Neuronal stem cell (in vitro differentiated cells): ENCODE measurements at regions not wholly inside any gene's neighbourhood (a gene's known extent, or its start where the extent isn't known, plus 50 kb on each side); places are given as distances from the start of the nearest gene placed in this dataset.

Source experiments
- DNase-seq: peaks from one replicate; pipeline ENCODE4 v3.0.0-alpha.2; 2013; ENCODE audit warnings: low spot score
- H2AFZ ChIP-seq: one replicate; pipeline ENCODE4 v1.6.1; 2013; ENCODE audit warnings: mild to moderate bottlenecking, low read length, inconsistent platforms
- H2AK5ac ChIP-seq: 2 replicates; pipeline ENCODE4 v1.6.1; 2013; ENCODE audit warnings: low read depth, mild to moderate bottlenecking, inconsistent platforms, low read length, moderate library complexity, mixed read lengths
- H2BK120ac ChIP-seq: 2 replicates; pipeline ENCODE4 v1.6.1; 2013; ENCODE audit warnings: low read depth, mild to moderate bottlenecking, inconsistent platforms, low read length, moderate library complexity, mixed read lengths
- H2BK12ac ChIP-seq: one replicate; pipeline ENCODE4 v1.6.1; 2013; ENCODE audit warnings: low read length, inconsistent platforms
- H2BK15ac ChIP-seq: 2 replicates; pipeline ENCODE4 v1.6.1; 2013; ENCODE audit warnings: mild to moderate bottlenecking, low read length, inconsistent platforms, mixed read lengths
- H2BK5ac ChIP-seq: one replicate; pipeline ENCODE4 v1.6.1; 2013; ENCODE audit warnings: inconsistent platforms, mild to moderate bottlenecking, low read length, moderate library complexity
- H3K14ac ChIP-seq: one replicate; pipeline ENCODE4 v1.6.1; 2013; ENCODE audit warnings: low read length, inconsistent platforms
- H3K18ac ChIP-seq: 2 replicates; pipeline ENCODE4 v1.6.1; 2013; ENCODE audit warnings: low read length, inconsistent platforms
- H3K23ac ChIP-seq: 2 replicates; pipeline ENCODE4 v1.6.1; 2013; ENCODE audit warnings: low read depth, mild to moderate bottlenecking, mixed read lengths, low read length, inconsistent platforms; ENCODE audit not compliant: poor library complexity
- H3K27ac ChIP-seq: replicated peaks from 3 replicates; pipeline ENCODE4 v1.5.1; 2013; ENCODE audit warnings: low read length, inconsistent platforms
- H3K27me3 ChIP-seq, 3 experiments: 2 replicates each; pipeline ENCODE4 v1.6.1; 2013; ENCODE audit warnings: low read length in 3 of 3, mild to moderate bottlenecking in 2 of 3, inconsistent platforms in 1 of 3, low read depth in 1 of 3, mixed read lengths in 1 of 3, moderate library complexity in 1 of 3; ENCODE audit not compliant: control insufficient read depth in 3 of 3, insufficient read depth in 3 of 3
- H3K36me3 ChIP-seq, 2 donors: replicated peaks in 1 of 2; 2 replicates each; pipeline ENCODE4 v1.6.1; 2013; ENCODE audit warnings: low read length in 2 of 2; ENCODE audit not compliant: control insufficient read depth in 2 of 2, insufficient read depth in 2 of 2
- H3K4ac ChIP-seq: 2 replicates; pipeline ENCODE4 v1.6.1; 2013; ENCODE audit warnings: inconsistent platforms, mild to moderate bottlenecking, low read length, moderate library complexity
- H3K4me1 ChIP-seq, 2 donors: 1 replicate in 1 of 2; 2 replicates in 1 of 2; pipeline ENCODE4 v1.6.1; 2013; ENCODE audit warnings: low read length in 2 of 2, low read depth in 1 of 2; ENCODE audit not compliant: control insufficient read depth in 2 of 2, insufficient read depth in 1 of 2
- H3K4me2 ChIP-seq: one replicate; pipeline ENCODE4 v1.6.1; 2013; ENCODE audit warnings: mild to moderate bottlenecking, low read length, inconsistent platforms; ENCODE audit not compliant: insufficient read depth, poor library complexity, severe bottlenecking
- H3K4me3 ChIP-seq, 2 donors: 2 replicates each; pipeline ENCODE4 v1.5.1; 2013; ENCODE audit warnings: low read length in 2 of 2, mild to moderate bottlenecking in 2 of 2, inconsistent platforms in 1 of 2, moderate library complexity in 1 of 2
- H3K79me1 ChIP-seq: one replicate; pipeline ENCODE4 v1.6.1; 2013; ENCODE audit warnings: low read depth, mild to moderate bottlenecking, inconsistent platforms, low read length, moderate library complexity
- H3K9ac ChIP-seq: one replicate; pipeline ENCODE4 v1.6.1; 2013; ENCODE audit warnings: mild to moderate bottlenecking, low read depth, low read length, inconsistent platforms; ENCODE audit not compliant: poor library complexity
- H3K9me3 ChIP-seq, 2 donors: replicated peaks in 1 of 2; 2 replicates each; pipeline versions ENCODE3 to v1.6.1; 2013; ENCODE audit warnings: low read length in 2 of 2, mild to moderate bottlenecking in 2 of 2, inconsistent platforms in 1 of 2, low read depth in 1 of 2, mixed read lengths in 1 of 2, moderate library complexity in 1 of 2; ENCODE audit not compliant: control insufficient read depth in 2 of 2, insufficient read depth in 1 of 2
- H4K8ac ChIP-seq: one replicate; pipeline ENCODE4 v1.6.1; 2013; ENCODE audit warnings: low read depth, mild to moderate bottlenecking, inconsistent platforms, low read length, moderate library complexity
- H4K91ac ChIP-seq: one replicate; pipeline ENCODE4 v1.6.1; 2013; ENCODE audit warnings: low read length, low read depth, mild to moderate bottlenecking, inconsistent platforms; ENCODE audit not compliant: poor library complexity
- WGBS, 2 donors: extraction: QIAGEN DNeasy Blood & Tissue Kit; methylation state at CpG; one replicate each; pipeline ENCODE4 v1.1.7; 2013; ENCODE audit warnings: missing lambda C conversion rate in 2 of 2, mixed read lengths in 1 of 2; ENCODE audit not compliant: insufficient read length in 2 of 2, insufficient replicate concordance in 1 of 2; ENCODE audit errors: extremely low coverage in 2 of 2; 5-methylcytosine and 5-hydroxymethylcytosine counted together

- no CpG with 5 or more reads among the region's 4 CpGs for WGBS, 2 donors
- DNase-seq: no peak
- Histone ChIP-seq H2BK5ac (no peak overlapping the region), H2BK15ac (no peak overlapping the region), H3K9me3 (no peaks in the 10 kb centered on the region), H3K27me3 (peaks cover 0 to 4% (median 0%) of the 10 kb centered on the region in 3 experiments), H3K23ac (no peak overlapping the region), H3K36me3 (no peaks in the 10 kb centered on the region), H4K91ac (no peak overlapping the region), H3K4me3 (no peak overlapping the region), H3K4ac (no peak overlapping the region), H2AFZ (no peak overlapping the region), H3K9ac (no peak overlapping the region), H3K4me2 (no peak overlapping the region), H2BK12ac (no peak overlapping the region), H4K8ac (no peak overlapping the region), H3K4me1 (no peaks in the 10 kb centered on the region), H3K18ac (no peak overlapping the region), H3K79me1 (no peaks in the 10 kb centered on the region), H2BK120ac (no peak overlapping the region), H2AK5ac (no peak overlapping the region), H3K27ac (no peak overlapping the region), H3K14ac (no peak overlapping the region)
These were observed 157.5 kb upstream of the ZNF536 start for GRCh38 chr19:30214651-30215051.

DNA sequence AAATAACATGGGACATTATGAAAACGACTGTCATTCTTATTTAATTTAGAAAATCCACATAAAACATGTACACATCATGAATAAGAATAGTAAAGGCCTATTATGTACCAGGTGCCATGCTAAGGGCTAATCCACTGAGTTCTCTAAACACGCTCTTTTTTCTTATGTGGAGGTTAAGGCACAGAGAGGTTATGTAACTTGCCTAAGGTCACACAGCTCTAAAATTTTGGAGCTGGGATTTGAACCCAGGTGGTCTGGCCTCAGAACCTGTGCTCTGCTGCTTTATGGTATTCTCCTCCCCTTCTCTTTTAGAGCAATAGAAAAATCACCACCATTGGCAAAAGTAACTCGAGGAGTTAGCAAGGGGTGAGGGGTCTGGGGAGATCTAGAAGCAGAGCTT is 156.9 kb upstream of the ZNF536 start:
- Histone ChIP-seq H3K4me2 (no peak overlapping the region), H4K91ac (no peak overlapping the region), H3K27ac (no peak overlapping the region), H2AK5ac (no peak overlapping the region), H3K79me1 (no peaks in the 10 kb centered on the region), H3K36me3 (no peaks in the 10 kb centered on the region), H3K4ac (no peak overlapping the region), H2AFZ (no peak overlapping the region), H3K27me3 (peaks cover 0 to 9% (median 0%) of the 10 kb centered on the region in 3 experiments), H2BK12ac (no peak overlapping the region), H3K9ac (no peak overlapping the region), H4K8ac (no peak overlapping the region), H3K14ac (no peak overlapping the region), H2BK15ac (no peak overlapping the region), H2BK120ac (no peak overlapping the region), H3K4me3 (no peak overlapping the region), H2BK5ac (no peak overlapping the region), H3K9me3 (no peaks in the 10 kb centered on the region), H3K18ac (no peak overlapping the region), H3K23ac (no peak overlapping the region), H3K4me1 (no peaks in the 10 kb centered on the region)
- DNase-seq: no peak
- WGBS, 2 donors: no CpG with 5 or more reads among the region's 3 CpGs

DNA sequence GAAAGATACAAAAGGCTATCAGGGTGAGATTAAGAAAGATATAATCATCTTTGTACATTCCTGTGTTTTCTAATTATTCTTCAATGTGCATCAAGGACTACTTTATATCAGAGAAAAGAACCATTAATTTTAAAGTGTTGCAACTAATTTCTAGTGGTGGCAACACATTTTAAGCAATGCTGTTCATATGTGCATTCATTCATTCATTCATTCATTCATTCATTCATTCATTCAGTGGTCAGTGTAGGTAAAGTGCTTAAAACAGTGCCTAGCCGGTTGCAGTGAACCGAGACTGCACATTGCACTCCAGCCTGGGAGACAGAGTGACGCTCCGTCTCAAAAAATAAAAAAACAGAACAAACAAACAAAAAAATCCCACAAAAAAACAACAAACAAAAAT is 155.7 kb upstream of the ZNF536 start:
- Histone ChIP-seq H4K91ac (no peak overlapping the region), H3K4me3 (no peak overlapping the region), H3K4me2 (no peak overlapping the region), H2AFZ (no peak overlapping the region), H3K27me3 (peaks cover 0 to 16% (median 0%) of the 10 kb centered on the region in 3 experiments), H3K36me3 (no peaks in the 10 kb centered on the region), H3K9ac (no peak overlapping the region), H2BK15ac (no peak overlapping the region), H2BK5ac (no peak overlapping the region), H3K4me1 (no peaks in the 10 kb centered on the region), H2AK5ac (no peak overlapping the region), H4K8ac (no peak overlapping the region), H3K9me3 (no peaks in the 10 kb centered on the region), H2BK12ac (no peak overlapping the region), H2BK120ac (no peak overlapping the region), H3K4ac (no peak overlapping the region), H3K79me1 (no peaks in the 10 kb centered on the region), H3K14ac (no peak overlapping the region), H3K18ac (no peak overlapping the region), H3K23ac (no peak overlapping the region), H3K27ac (no peak overlapping the region)
- no peak for DNase-seq
- WGBS, 2 donors: no CpG with 5 or more reads among the region's 4 CpGs

DNA sequence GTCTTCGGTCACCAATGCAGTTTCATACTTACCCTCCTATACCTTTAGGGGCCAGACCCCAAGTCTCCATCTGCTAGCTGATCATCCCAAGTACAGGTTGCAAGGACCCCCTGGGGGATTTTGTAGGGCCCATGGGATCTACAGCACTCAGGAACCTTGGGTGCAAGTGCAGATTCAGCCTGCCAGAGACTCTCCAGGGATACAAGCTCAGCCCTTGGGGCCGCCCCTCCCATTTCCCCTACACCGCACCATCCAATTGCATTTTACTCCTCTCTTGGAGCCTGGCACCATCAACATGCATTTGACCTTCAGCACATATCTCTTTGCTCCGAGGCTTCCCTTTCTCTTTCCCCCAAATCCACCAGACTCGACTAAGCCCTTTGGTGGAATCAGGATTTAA is 154.7 kb upstream of the ZNF536 start:
- Histone ChIP-seq H2BK120ac (no peak overlapping the region), H3K14ac (no peak overlapping the region), H3K79me1 (no peaks in the 10 kb centered on the region), H3K9me3 (no peaks in the 10 kb centered on the region), H3K36me3 (no peaks in the 10 kb centered on the region), H4K8ac (no peak overlapping the region), H2BK12ac (no peak overlapping the region), H4K91ac (no peak overlapping the region), H3K18ac (peak overlapping the region; percentile 9), H2AK5ac (no peak overlapping the region), H3K4me3 (no peak overlapping the region), H3K4me2 (no peak overlapping the region), H3K9ac (no peak overlapping the region), H2BK5ac (no peak overlapping the region), H3K4ac (no peak overlapping the region), H3K4me1 (no peaks in the 10 kb centered on the region), H3K27me3 (peaks cover 0 to 20% (median 2%) of the 10 kb centered on the region in 3 experiments), H2BK15ac (no peak overlapping the region), H2AFZ (no peak overlapping the region), H3K23ac (no peak overlapping the region), H3K27ac (no peak overlapping the region)
- no CpG with 5 or more reads among the region's 5 CpGs for WGBS, 2 donors
- no peak for DNase-seq
